ENCODE measurements at regions not wholly inside any gene's neighbourhood (a gene's known extent, or its start where the extent isn't known, plus 50 kb on each side); places are given as distances from the start of the nearest gene placed in this dataset.

- peaks cover 9% of the 10 kb centered on the region for H3K4me1 ChIP-seq (ENCODE audit: insufficient read depth, low read length)
- H3K4me3 ChIP-seq (ENCODE audit: insufficient read depth, low read depth, low read length) = no peak overlapping the region
- no peak for DNase-seq (ENCODE audit: low read depth)
Measured at GRCh38 chr5:93674138-93674537, 67.3 kb downstream of the POU5F2 start.

GRCh38 chr5:93673316-93673954, 68.0 kb downstream of the POU5F2 start:
- Histone ChIP-seq H3K9me3 (ENCODE audit: insufficient read depth, low read depth, low read length) (no peaks in the 10 kb centered on the region), H3K9ac (ENCODE audit: low read length) (no peak overlapping the region), H2AFZ (ENCODE audit: low read depth, low read length) (no peak overlapping the region), H3K27ac (ENCODE audit: low read depth, low read length) (no peak overlapping the region), H3K4me1 (ENCODE audit: insufficient read depth, low read length) (peaks cover 9% of the 10 kb centered on the region), H3K27me3 (ENCODE audit: insufficient read depth, low read length) (no peaks in the 10 kb centered on the region), H4K20me1 (ENCODE audit: insufficient read depth, low read length) (no peaks in the 10 kb centered on the region), H3K4me3 (ENCODE audit: insufficient read depth, low read depth, low read length) (no peak overlapping the region), H3K36me3 (ENCODE audit: insufficient read depth, low read length) (no peaks in the 10 kb centered on the region), H3K4me2 (ENCODE audit: low read length) (no peak overlapping the region), H3K79me2 (ENCODE audit: insufficient read depth, low read length) (no peaks in the 10 kb centered on the region)
- peaks cover 12% of the 10 kb centered on the region for H3K4me1 Mint-ChIP-seq (ENCODE audit: low read depth, unreplicated experiment)
- TF ChIP-seq CTCF (IDR thresholded peaks at IDR 0.05; ENCODE audit: insufficient read depth, low read depth, low read length) (no peak), EZH2 (IDR thresholded peaks at IDR 0.05; ENCODE audit: insufficient read depth, low read length) (no peak)
- no peak overlapping the region for H3K4me3 Mint-ChIP-seq (ENCODE audit: unreplicated experiment)
- no peak for DNase-seq (ENCODE audit: low read depth)
- no peaks in the 10 kb centered on the region for H3K36me3 Mint-ChIP-seq (ENCODE audit: low read depth, unreplicated experiment)
- no peak overlapping the region for H3K27ac Mint-ChIP-seq (ENCODE audit: unreplicated experiment)
- no peak for FAIRE-seq
- peaks cover 8% of the 10 kb centered on the region for H3K27me3 Mint-ChIP-seq (ENCODE audit: low read depth, unreplicated experiment)
- no peaks in the 10 kb centered on the region for H3K9me3 Mint-ChIP-seq (ENCODE audit: unreplicated experiment)

More at GRCh38 chr5:93674138-93674537, 67.3 kb downstream of the POU5F2 start:
- H3K79me2 ChIP-seq (ENCODE audit: insufficient read depth, low read length) = no peaks in the 10 kb centered on the region
- H3K27ac ChIP-seq (ENCODE audit: low read depth, low read length) = no peak overlapping the region
- Mint-ChIP-seq H3K4me1 (ENCODE audit: low read depth, unreplicated experiment) (peaks cover 12% of the 10 kb centered on the region), H3K4me3 (ENCODE audit: unreplicated experiment) (no peak overlapping the region), H3K9me3 (ENCODE audit: unreplicated experiment) (no peaks in the 10 kb centered on the region), H3K36me3 (ENCODE audit: low read depth, unreplicated experiment) (no peaks in the 10 kb centered on the region), H3K27ac (ENCODE audit: unreplicated experiment) (no peak overlapping the region), H3K27me3 (ENCODE audit: low read depth, unreplicated experiment) (peaks cover 8% of the 10 kb centered on the region)
- H3K27me3 ChIP-seq (ENCODE audit: insufficient read depth, low read length) = no peaks in the 10 kb centered on the region
- H3K36me3 ChIP-seq (ENCODE audit: insufficient read depth, low read length) = no peaks in the 10 kb centered on the region
- H3K9ac ChIP-seq (ENCODE audit: low read length) = no peak overlapping the region
- TF ChIP-seq EZH2 (IDR thresholded peaks at IDR 0.05; ENCODE audit: insufficient read depth, low read length) (no peak), CTCF (IDR thresholded peaks at IDR 0.05; ENCODE audit: insufficient read depth, low read depth, low read length) (no peak)
- no peaks in the 10 kb centered on the region for H4K20me1 ChIP-seq (ENCODE audit: insufficient read depth, low read length)
- H2AFZ ChIP-seq (ENCODE audit: low read depth, low read length) = no peak overlapping the region
- FAIRE-seq = no peak
- H3K9me3 ChIP-seq (ENCODE audit: insufficient read depth, low read depth, low read length) = no peaks in the 10 kb centered on the region
- H3K4me2 ChIP-seq (ENCODE audit: low read length) = no peak overlapping the region

GRCh38 chr5:93665648-93666047, 75.8 kb downstream of the POU5F2 start:
- Histone ChIP-seq H3K36me3 (ENCODE audit: insufficient read depth, low read length) (no peaks in the 10 kb centered on the region), H3K27ac (ENCODE audit: low read depth, low read length) (no peak overlapping the region), H3K9ac (ENCODE audit: low read length) (no peak overlapping the region), H3K9me3 (ENCODE audit: insufficient read depth, low read depth, low read length) (no peaks in the 10 kb centered on the region), H2AFZ (ENCODE audit: low read depth, low read length) (no peak overlapping the region), H3K79me2 (ENCODE audit: insufficient read depth, low read length) (no peaks in the 10 kb centered on the region), H3K4me3 (ENCODE audit: insufficient read depth, low read depth, low read length) (no peak overlapping the region), H4K20me1 (ENCODE audit: insufficient read depth, low read length) (no peaks in the 10 kb centered on the region), H3K4me2 (ENCODE audit: low read length) (no peak overlapping the region), H3K4me1 (ENCODE audit: insufficient read depth, low read length) (no peaks in the 10 kb centered on the region), H3K27me3 (ENCODE audit: insufficient read depth, low read length) (no peaks in the 10 kb centered on the region)
- Mint-ChIP-seq H3K27ac (ENCODE audit: unreplicated experiment) (no peak overlapping the region), H3K9me3 (ENCODE audit: unreplicated experiment) (no peaks in the 10 kb centered on the region), H3K4me3 (ENCODE audit: unreplicated experiment) (no peak overlapping the region), H3K4me1 (ENCODE audit: low read depth, unreplicated experiment) (no peaks in the 10 kb centered on the region), H3K27me3 (ENCODE audit: low read depth, unreplicated experiment) (no peaks in the 10 kb centered on the region), H3K36me3 (ENCODE audit: low read depth, unreplicated experiment) (no peaks in the 10 kb centered on the region)
- no peak for DNase-seq (ENCODE audit: low read depth)
- no peak for FAIRE-seq
- no peak for TF ChIP-seq EZH2 (IDR thresholded peaks at IDR 0.05; ENCODE audit: insufficient read depth, low read length)
- TF ChIP-seq CTCF (IDR thresholded peaks at IDR 0.05; ENCODE audit: insufficient read depth, low read depth, low read length) = no peak
